ENCODE measurements at regions not wholly inside any gene's neighbourhood (a gene's known extent, or its start where the extent isn't known, plus 50 kb on each side); places are given as distances from the start of the nearest gene placed in this dataset.

DNA sequence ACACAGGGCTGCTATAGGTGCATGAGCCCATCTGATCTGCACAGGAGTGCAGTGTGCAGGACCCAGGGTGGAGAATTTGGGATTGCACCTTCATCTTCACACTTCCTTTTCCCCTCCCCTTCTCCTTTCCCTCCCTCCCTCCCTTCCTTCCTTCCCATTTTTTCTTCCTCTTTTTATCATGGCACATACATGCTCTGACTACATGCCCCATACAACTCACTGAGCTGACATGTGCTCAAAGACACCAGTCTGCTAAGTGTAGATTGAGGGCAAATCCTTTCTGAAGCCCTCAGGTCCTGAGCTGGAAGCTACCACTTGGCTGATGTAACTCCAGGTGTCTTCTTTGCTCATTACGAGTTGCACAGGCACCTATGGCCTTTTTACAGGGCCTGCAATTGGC is 365.3 kb upstream of the ZNF32 start:
- Histone ChIP-seq H3K79me2 (ENCODE audit: insufficient read depth, low read length) (no peaks in the 10 kb centered on the region), H3K9me3 (ENCODE audit: insufficient read depth, low read depth, low read length) (no peaks in the 10 kb centered on the region), H3K4me2 (ENCODE audit: low read depth, low read length, poor library complexity, severe bottlenecking) (no peak overlapping the region), H3F3A (ENCODE audit: low read depth) (no peaks in the 10 kb centered on the region), H3K4me1 (ENCODE audit: insufficient read depth, low read length, poor library complexity, severe bottlenecking) (peaks cover 6% of the 10 kb centered on the region), H3K36me3 (ENCODE audit: insufficient read depth, low read length) (no peaks in the 10 kb centered on the region), H3K9me2 (replicated peaks; ENCODE audit: low read depth, low read length) (no peaks in the 10 kb centered on the region), H3K27me3 (ENCODE audit: insufficient read depth, low read length, poor library complexity, severe bottlenecking) (no peaks in the 10 kb centered on the region), H2AFZ (ENCODE audit: low read length) (no peak overlapping the region), H4K20me1 (ENCODE audit: insufficient read depth, low read length, poor library complexity, severe bottlenecking) (no peaks in the 10 kb centered on the region), H3K9ac (ENCODE audit: low read depth, low read length, poor library complexity, severe bottlenecking) (no peak overlapping the region), H3K4me3 (ENCODE audit: low read length, poor library complexity, severe bottlenecking) (no peak overlapping the region)
- TF ChIP-seq, protein P1, sequence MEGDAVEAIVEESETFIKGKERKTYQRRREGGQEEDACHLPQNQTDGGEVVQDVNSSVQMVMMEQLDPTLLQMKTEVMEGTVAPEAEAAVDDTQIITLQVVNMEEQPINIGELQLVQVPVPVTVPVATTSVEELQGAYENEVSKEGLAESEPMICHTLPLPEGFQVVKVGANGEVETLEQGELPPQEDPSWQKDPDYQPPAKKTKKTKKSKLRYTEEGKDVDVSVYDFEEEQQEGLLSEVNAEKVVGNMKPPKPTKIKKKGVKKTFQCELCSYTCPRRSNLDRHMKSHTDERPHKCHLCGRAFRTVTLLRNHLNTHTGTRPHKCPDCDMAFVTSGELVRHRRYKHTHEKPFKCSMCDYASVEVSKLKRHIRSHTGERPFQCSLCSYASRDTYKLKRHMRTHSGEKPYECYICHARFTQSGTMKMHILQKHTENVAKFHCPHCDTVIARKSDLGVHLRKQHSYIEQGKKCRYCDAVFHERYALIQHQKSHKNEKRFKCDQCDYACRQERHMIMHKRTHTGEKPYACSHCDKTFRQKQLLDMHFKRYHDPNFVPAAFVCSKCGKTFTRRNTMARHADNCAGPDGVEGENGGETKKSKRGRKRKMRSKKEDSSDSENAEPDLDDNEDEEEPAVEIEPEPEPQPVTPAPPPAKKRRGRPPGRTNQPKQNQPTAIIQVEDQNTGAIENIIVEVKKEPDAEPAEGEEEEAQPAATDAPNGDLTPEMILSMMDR (conservative IDR thresholded peaks at IDR 0.05; ENCODE audit: low read length), result no peak
- no peak for TF ChIP-seq EZH2phosphoT487 (IDR thresholded peaks at IDR 0.05; ENCODE audit: borderline replicate concordance)

DNA sequence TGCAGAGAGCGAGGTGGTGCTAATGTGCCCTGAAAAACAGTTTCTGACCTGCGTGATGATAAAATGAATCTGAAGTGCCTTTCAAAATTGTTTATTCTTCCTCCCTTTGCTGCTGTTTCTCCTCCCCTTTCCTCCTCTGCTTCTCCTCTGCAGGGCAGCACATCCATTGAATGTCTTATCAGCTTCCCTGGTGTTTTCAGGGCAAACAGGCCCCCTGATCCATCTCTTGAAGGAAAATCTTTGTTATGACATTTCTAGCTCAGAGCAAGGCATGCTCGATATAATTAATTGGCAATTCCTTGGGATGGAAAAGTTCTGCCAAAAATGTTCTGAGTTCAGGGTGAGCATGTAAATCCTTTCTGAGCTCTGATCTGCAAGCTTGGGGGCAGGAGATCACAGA is 364.2 kb upstream of the ZNF32 start:
- no peaks in the 10 kb centered on the region for H4K20me1 ChIP-seq (ENCODE audit: insufficient read depth, low read length, poor library complexity, severe bottlenecking)
- H3K4me1 ChIP-seq (ENCODE audit: insufficient read depth, low read length, poor library complexity, severe bottlenecking), result peaks cover 6% of the 10 kb centered on the region
- no peaks in the 10 kb centered on the region for H3K9me3 ChIP-seq (ENCODE audit: insufficient read depth, low read depth, low read length)
- H3K4me3 ChIP-seq (ENCODE audit: low read length, poor library complexity, severe bottlenecking), result no peak overlapping the region
- no peak overlapping the region for H3K9ac ChIP-seq (ENCODE audit: low read depth, low read length, poor library complexity, severe bottlenecking)
- H3K9me2 ChIP-seq (replicated peaks; ENCODE audit: low read depth, low read length), result no peaks in the 10 kb centered on the region
- no peaks in the 10 kb centered on the region for H3F3A ChIP-seq (ENCODE audit: low read depth)
- no peaks in the 10 kb centered on the region for H3K79me2 ChIP-seq (ENCODE audit: insufficient read depth, low read length)
- no peaks in the 10 kb centered on the region for H3K36me3 ChIP-seq (ENCODE audit: insufficient read depth, low read length)
- no peaks in the 10 kb centered on the region for H3K27me3 ChIP-seq (ENCODE audit: insufficient read depth, low read length, poor library complexity, severe bottlenecking)
- no peak overlapping the region for H3K4me2 ChIP-seq (ENCODE audit: low read depth, low read length, poor library complexity, severe bottlenecking)
- no peak for TF ChIP-seq EZH2phosphoT487 (IDR thresholded peaks at IDR 0.05; ENCODE audit: borderline replicate concordance)
- TF ChIP-seq, protein P1 (conservative IDR thresholded peaks at IDR 0.05; ENCODE audit: low read length), result no peak
- no peak overlapping the region for H2AFZ ChIP-seq (ENCODE audit: low read length)

DNA sequence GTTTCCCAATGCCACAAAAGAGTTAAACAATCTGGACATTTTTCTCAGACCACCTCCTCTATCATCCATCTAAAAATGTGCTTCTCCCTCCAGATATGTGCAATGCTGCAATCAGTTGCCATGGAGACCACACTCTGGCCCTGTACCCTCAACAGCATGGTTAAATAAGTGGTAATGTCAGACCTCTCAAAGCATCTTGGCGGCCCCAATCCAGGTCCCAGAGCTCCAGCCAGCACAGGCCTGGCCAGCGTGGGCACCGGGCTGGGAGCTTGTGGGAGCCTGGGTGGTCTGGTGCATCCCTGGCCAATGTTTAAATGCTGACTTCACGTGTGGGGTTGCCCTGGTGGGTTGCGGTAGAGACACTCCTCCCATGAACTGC is 362.9 kb upstream of the ZNF32 start:
- H3K4me2 ChIP-seq (ENCODE audit: low read depth, low read length, poor library complexity, severe bottlenecking), result no peak overlapping the region
- H3K79me2 ChIP-seq (ENCODE audit: insufficient read depth, low read length), result no peaks in the 10 kb centered on the region
- TF ChIP-seq, protein P1 (conservative IDR thresholded peaks at IDR 0.05; ENCODE audit: low read length), result no peak
- no peak for TF ChIP-seq EZH2phosphoT487 (IDR thresholded peaks at IDR 0.05; ENCODE audit: borderline replicate concordance)
- H3K4me1 ChIP-seq (ENCODE audit: insufficient read depth, low read length, poor library complexity, severe bottlenecking), result peaks cover 6% of the 10 kb centered on the region
- H3K4me3 ChIP-seq (ENCODE audit: low read length, poor library complexity, severe bottlenecking), result no peak overlapping the region
- no peaks in the 10 kb centered on the region for H3K9me2 ChIP-seq (replicated peaks; ENCODE audit: low read depth, low read length)
- H2AFZ ChIP-seq (ENCODE audit: low read length), result no peak overlapping the region
- H3K9me3 ChIP-seq (ENCODE audit: insufficient read depth, low read depth, low read length), result no peaks in the 10 kb centered on the region
- no peaks in the 10 kb centered on the region for H3K36me3 ChIP-seq (ENCODE audit: insufficient read depth, low read length)
- no peak overlapping the region for H3K9ac ChIP-seq (ENCODE audit: low read depth, low read length, poor library complexity, severe bottlenecking)
- no peaks in the 10 kb centered on the region for H3F3A ChIP-seq (ENCODE audit: low read depth)
- H3K27me3 ChIP-seq (ENCODE audit: insufficient read depth, low read length, poor library complexity, severe bottlenecking), result no peaks in the 10 kb centered on the region
- H4K20me1 ChIP-seq (ENCODE audit: insufficient read depth, low read length, poor library complexity, severe bottlenecking), result no peaks in the 10 kb centered on the region
